ENCODE measurements at regions not wholly inside any gene's neighbourhood (a gene's known extent, or its start where the extent isn't known, plus 50 kb on each side); places are given as distances from the start of the nearest gene placed in this dataset.

DNA sequence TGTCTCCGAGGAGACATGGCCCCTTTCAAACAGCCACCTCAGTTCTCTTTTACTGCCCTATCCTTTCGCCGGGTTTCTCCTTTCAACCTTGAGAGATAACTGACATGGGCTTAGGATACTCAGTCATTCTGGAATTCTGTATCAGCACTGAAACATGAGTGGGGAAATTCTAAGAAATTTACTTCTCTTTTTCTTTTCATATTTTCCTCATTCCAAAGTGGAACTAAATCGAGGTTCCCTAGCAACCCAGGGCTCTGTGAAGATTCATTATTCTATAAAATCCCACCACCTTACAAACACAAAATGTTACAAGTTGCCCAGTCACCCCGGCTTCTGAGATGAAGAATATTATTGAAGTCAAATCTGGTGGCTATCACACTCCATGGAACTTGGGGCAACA, 319.2 kb downstream of the ENC1 start:
- ChIA-PET POLR2A (no interaction called here), CTCF (interaction anchor here in 1 of 2 donors (0.6 kb wide), 1 partner anchor 8 kb away, joined by 8 read pairs; no protein-coding TSS in a partner anchor)
- DNase-seq (no peak), ATAC-seq (replicated peaks in 1 of 4) (no peak)
- Histone ChIP-seq H3K4me1 (ENCODE audit: control insufficient read depth in 1 of 2, extremely low read depth in 1 of 2, insufficient read depth in 2 of 2, low read length in 2 of 2) (peaks cover 0 to 3% of the 10 kb centered on the region in 2 experiments), H3K36me3 (ENCODE audit: control insufficient read depth in 2 of 2, extremely low read depth in 1 of 2, insufficient read depth in 1 of 2, low read length in 1 of 2) (no peaks in the 10 kb centered on the region), H3K9me3 (no peaks in the 10 kb centered on the region), H3K27ac (ENCODE audit: low read length) (no peak overlapping the region), H3K4me3 (ENCODE audit: control insufficient read depth in 1 of 2, extremely low read depth in 1 of 2, low read length in 1 of 2) (no peak overlapping the region), H3K27me3 (replicated peaks in 1 of 2; ENCODE audit: control insufficient read depth in 2 of 2, extremely low read depth in 1 of 2, insufficient read depth in 2 of 2, low read length in 1 of 2) (peaks cover 0 to under 1% of the 10 kb centered on the region in 2 experiments)
- H3K27ac Mint-ChIP-seq, result no peak overlapping the region
- no CpG with 5 or more reads among the region's 5 CpGs for WGBS (ENCODE audit: insufficient coverage)
- peaks cover 0 to 4% (median 3%) of the 10 kb centered on the region in 3 donors for H3K4me1 Mint-ChIP-seq
- no peaks in the 10 kb centered on the region for H3K36me3 Mint-ChIP-seq
- H3K4me3 Mint-ChIP-seq, result no peak overlapping the region
- H3K27me3 Mint-ChIP-seq, result peaks cover 0 to 4% of the 10 kb centered on the region in 2 donors
- H3K9me3 Mint-ChIP-seq, result no peaks in the 10 kb centered on the region

DNA sequence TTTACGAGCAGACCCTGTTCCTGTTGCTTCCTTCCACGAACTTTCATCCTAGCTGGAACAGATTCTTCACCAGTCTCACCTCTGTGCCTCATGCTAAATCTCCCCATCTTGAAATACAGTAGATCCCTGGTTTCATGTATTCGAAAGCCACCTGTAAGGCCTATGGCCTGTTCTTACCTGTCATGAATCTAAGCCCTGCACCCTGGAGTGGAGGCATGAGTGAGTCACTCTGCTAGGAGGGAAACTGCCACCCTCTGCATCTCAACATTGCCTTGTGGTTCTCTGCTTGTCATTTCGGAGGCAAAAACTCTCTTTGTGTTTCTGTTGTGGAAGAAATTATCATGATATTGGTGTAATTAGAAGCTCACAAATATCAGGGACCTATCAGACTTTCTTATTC, 320.0 kb downstream of the ENC1 start:
- H3K27ac ChIP-seq (ENCODE audit: low read length), result no peak overlapping the region
- Mint-ChIP-seq H3K4me1 (no peaks in the 10 kb centered on the region), H3K27ac (no peak overlapping the region), H3K4me3 (no peak overlapping the region), H3K36me3 (no peaks in the 10 kb centered on the region), H3K9me3 (no peaks in the 10 kb centered on the region), H3K27me3 (peaks cover 0 to 4% of the 10 kb centered on the region in 2 donors)
- peaks cover 0 to 5% of the 10 kb centered on the region in 2 experiments for H3K27me3 ChIP-seq (replicated peaks in 1 of 2; ENCODE audit: control insufficient read depth in 2 of 2, extremely low read depth in 1 of 2, insufficient read depth in 2 of 2, low read length in 1 of 2)
- ChIA-PET POLR2A (no interaction called here), CTCF (no interaction called here)
- H3K4me3 ChIP-seq (ENCODE audit: control insufficient read depth in 1 of 2, extremely low read depth in 1 of 2, low read length in 1 of 2), result no peak overlapping the region
- ATAC-seq (replicated peaks in 1 of 4) (no peak), DNase-seq (no peak)
- WGBS (ENCODE audit: insufficient coverage), result 91% methylated on average over 2 of the region's 4 CpGs
- H3K4me1 ChIP-seq (ENCODE audit: control insufficient read depth in 1 of 2, extremely low read depth in 1 of 2, insufficient read depth in 2 of 2, low read length in 2 of 2), result no peaks in the 10 kb centered on the region
- H3K9me3 ChIP-seq, result no peaks in the 10 kb centered on the region
- no peaks in the 10 kb centered on the region for H3K36me3 ChIP-seq (ENCODE audit: control insufficient read depth in 2 of 2, extremely low read depth in 1 of 2, insufficient read depth in 1 of 2, low read length in 1 of 2)

DNA sequence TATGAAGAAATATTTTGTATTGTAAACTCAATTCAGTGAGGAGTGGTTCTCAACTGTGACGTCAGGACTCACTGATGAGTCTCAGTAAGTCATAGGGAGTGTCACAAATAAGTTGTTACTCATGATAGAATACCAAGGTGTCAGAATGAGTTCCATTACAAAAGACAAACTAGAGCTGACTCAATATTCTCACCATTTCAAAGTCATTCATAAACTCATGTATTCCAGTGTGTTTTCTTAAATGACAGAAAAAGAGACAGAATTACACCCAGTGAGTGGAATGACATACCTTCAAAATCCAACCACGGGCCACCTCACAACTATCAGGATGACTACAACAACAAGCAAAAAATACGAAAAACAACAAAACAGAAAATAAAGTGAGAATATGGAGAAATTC, 321.5 kb downstream of the ENC1 start:
- no peaks in the 10 kb centered on the region for H3K36me3 Mint-ChIP-seq
- H3K27me3 ChIP-seq (replicated peaks in 1 of 2; ENCODE audit: control insufficient read depth in 2 of 2, extremely low read depth in 1 of 2, insufficient read depth in 2 of 2, low read length in 1 of 2), result peaks cover 0 to 5% of the 10 kb centered on the region in 2 experiments

DNA sequence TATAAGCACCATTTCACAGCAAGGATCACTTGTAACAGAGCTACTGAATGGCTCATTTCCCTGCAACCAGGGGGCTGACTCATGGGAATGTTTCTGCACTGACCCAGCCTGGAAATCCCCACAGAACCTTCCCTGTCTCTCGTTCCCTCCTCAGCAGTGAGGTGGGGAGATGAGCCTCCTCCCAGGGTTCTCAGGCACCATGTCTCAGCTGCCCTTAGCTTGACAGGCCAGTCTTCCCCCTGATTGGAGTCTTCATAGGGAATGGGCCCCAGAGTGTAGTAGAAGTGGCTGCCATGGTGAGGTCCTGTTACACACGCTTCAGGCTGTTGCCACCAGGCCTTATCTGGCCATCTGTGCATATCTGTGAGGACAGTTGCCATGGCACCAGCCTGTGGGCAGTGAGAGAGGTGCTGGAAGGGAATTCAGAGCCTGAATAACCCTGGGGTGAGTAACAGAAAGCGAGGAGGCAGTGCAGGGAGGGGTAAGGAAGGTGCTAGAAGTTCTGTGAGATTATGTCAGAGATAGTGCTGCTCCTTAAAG, 324.4 kb downstream of the ENC1 start:
- Mint-ChIP-seq H3K4me1 (no peaks in the 10 kb centered on the region), H3K27me3 (peaks cover 6 to 18% of the 10 kb centered on the region in 2 donors), H3K4me3 (no peak overlapping the region), H3K36me3 (no peaks in the 10 kb centered on the region), H3K27ac (no peak overlapping the region), H3K9me3 (no peaks in the 10 kb centered on the region)
- 50% methylated on average over 1 of the region's 3 CpGs for WGBS (ENCODE audit: insufficient coverage)
- Histone ChIP-seq H3K36me3 (ENCODE audit: control insufficient read depth in 2 of 2, extremely low read depth in 1 of 2, insufficient read depth in 1 of 2, low read length in 1 of 2) (no peaks in the 10 kb centered on the region), H3K27ac (ENCODE audit: low read length) (no peak overlapping the region), H3K27me3 (replicated peaks in 1 of 2; ENCODE audit: control insufficient read depth in 2 of 2, extremely low read depth in 1 of 2, insufficient read depth in 2 of 2, low read length in 1 of 2) (peaks cover 0 to 5% of the 10 kb centered on the region in 2 experiments), H3K4me1 (ENCODE audit: control insufficient read depth in 1 of 2, extremely low read depth in 1 of 2, insufficient read depth in 2 of 2, low read length in 2 of 2) (no peaks in the 10 kb centered on the region), H3K9me3 (no peaks in the 10 kb centered on the region), H3K4me3 (ENCODE audit: control insufficient read depth in 1 of 2, extremely low read depth in 1 of 2, low read length in 1 of 2) (no peak overlapping the region)
- CTCF ChIA-PET, result no interaction called here
- DNase-seq (no peak), ATAC-seq (replicated peaks in 1 of 4) (no peak)
- POLR2A ChIA-PET, result no interaction called here

More for the DNA sequence above, 321.5 kb downstream of the ENC1 start:
- DNase-seq, result no peak
- Histone ChIP-seq H3K9me3 (no peaks in the 10 kb centered on the region), H3K4me1 (ENCODE audit: control insufficient read depth in 1 of 2, extremely low read depth in 1 of 2, insufficient read depth in 2 of 2, low read length in 2 of 2) (no peaks in the 10 kb centered on the region), H3K36me3 (ENCODE audit: control insufficient read depth in 2 of 2, extremely low read depth in 1 of 2, insufficient read depth in 1 of 2, low read length in 1 of 2) (no peaks in the 10 kb centered on the region), H3K27ac (ENCODE audit: low read length) (no peak overlapping the region), H3K4me3 (ENCODE audit: control insufficient read depth in 1 of 2, extremely low read depth in 1 of 2, low read length in 1 of 2) (no peak overlapping the region)
- no peaks in the 10 kb centered on the region for H3K9me3 Mint-ChIP-seq
- no peak overlapping the region for H3K27ac Mint-ChIP-seq
- no CpG with 5 or more reads among the region's 3 CpGs for WGBS (ENCODE audit: insufficient coverage)
- H3K4me3 Mint-ChIP-seq, result no peak overlapping the region
- ChIA-PET POLR2A (no interaction called here), CTCF (interaction anchor here in 1 of 2 donors (0.5 kb wide), 1 partner anchor 523 kb away, joined by 9 read pairs; no protein-coding TSS in a partner anchor)
- H3K27me3 Mint-ChIP-seq, result peaks cover 4 to 7% of the 10 kb centered on the region in 2 donors
- no peaks in the 10 kb centered on the region for H3K4me1 Mint-ChIP-seq
- no peak for ATAC-seq (replicated peaks in 1 of 4)

DNA sequence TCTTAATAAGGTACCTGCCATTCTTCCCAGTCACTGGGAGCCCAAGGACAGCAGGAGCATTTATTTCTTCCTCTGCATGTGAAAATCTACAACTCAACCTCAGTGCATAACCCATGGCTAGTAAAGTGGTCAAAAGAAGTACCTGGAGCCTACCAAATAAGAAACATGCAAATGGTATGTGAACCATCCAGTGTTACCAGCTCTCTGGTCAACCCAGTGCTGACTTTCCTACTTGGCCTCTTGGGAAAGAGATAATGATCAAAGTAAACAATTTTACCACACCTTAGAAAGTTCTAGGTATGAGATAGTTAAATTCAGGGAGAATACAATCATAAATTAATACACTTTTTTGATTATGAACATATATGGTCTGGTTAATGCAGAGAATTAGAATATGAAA, 325.6 kb downstream of the ENC1 start:
- no peaks in the 10 kb centered on the region for H3K4me1 Mint-ChIP-seq
- ATAC-seq (replicated peaks in 1 of 4), result no peak
- H3K27ac Mint-ChIP-seq, result no peak overlapping the region
- H3K36me3 Mint-ChIP-seq, result no peaks in the 10 kb centered on the region
- Histone ChIP-seq H3K27me3 (replicated peaks in 1 of 2; ENCODE audit: control insufficient read depth in 2 of 2, extremely low read depth in 1 of 2, insufficient read depth in 2 of 2, low read length in 1 of 2) (peaks cover 0 to 5% of the 10 kb centered on the region in 2 experiments), H3K27ac (ENCODE audit: low read length) (no peak overlapping the region), H3K9me3 (no peaks in the 10 kb centered on the region), H3K4me3 (ENCODE audit: control insufficient read depth in 1 of 2, extremely low read depth in 1 of 2, low read length in 1 of 2) (no peak overlapping the region), H3K36me3 (ENCODE audit: control insufficient read depth in 2 of 2, extremely low read depth in 1 of 2, insufficient read depth in 1 of 2, low read length in 1 of 2) (no peaks in the 10 kb centered on the region), H3K4me1 (ENCODE audit: control insufficient read depth in 1 of 2, extremely low read depth in 1 of 2, insufficient read depth in 2 of 2, low read length in 2 of 2) (no peaks in the 10 kb centered on the region)
- no peaks in the 10 kb centered on the region for H3K9me3 Mint-ChIP-seq
- peaks cover 4 to 18% of the 10 kb centered on the region in 2 donors for H3K27me3 Mint-ChIP-seq
- H3K4me3 Mint-ChIP-seq, result no peak overlapping the region
- DNase-seq, result no peak
- CTCF ChIA-PET, result no interaction called here
- POLR2A ChIA-PET, result no interaction called here

DNA sequence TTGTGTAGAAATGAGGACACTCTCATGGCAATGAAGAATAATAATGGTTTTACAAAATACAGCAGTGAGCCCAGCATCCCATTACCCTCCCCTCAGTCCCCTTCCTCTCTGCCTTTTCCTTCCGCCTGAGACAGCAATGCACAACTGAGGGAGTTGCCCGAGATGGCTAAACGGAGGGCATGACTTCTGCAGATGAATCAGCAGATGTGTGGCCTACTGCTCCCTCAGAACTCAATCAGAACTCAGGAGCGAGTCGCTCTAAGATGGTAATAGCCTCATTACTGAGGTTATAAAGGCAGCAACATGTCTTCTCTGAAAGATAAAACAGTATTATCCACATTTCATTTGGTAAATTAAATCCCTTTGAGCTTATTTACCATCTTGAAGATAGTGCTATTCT, 326.6 kb downstream of the ENC1 start:
- 89% methylated on average over 5 of the region's 5 CpGs for WGBS (ENCODE audit: insufficient coverage)
- no peak overlapping the region for H3K27ac ChIP-seq (ENCODE audit: low read length)
- Mint-ChIP-seq H3K27ac (no peak overlapping the region), H3K36me3 (no peaks in the 10 kb centered on the region), H3K4me1 (no peaks in the 10 kb centered on the region), H3K27me3 (peaks cover 4 to 24% of the 10 kb centered on the region in 2 donors), H3K4me3 (no peak overlapping the region), H3K9me3 (no peaks in the 10 kb centered on the region)
- no peaks in the 10 kb centered on the region for H3K4me1 ChIP-seq (ENCODE audit: control insufficient read depth in 1 of 2, extremely low read depth in 1 of 2, insufficient read depth in 2 of 2, low read length in 2 of 2)
- H3K9me3 ChIP-seq, result no peaks in the 10 kb centered on the region
- no peaks in the 10 kb centered on the region for H3K36me3 ChIP-seq (ENCODE audit: control insufficient read depth in 2 of 2, extremely low read depth in 1 of 2, insufficient read depth in 1 of 2, low read length in 1 of 2)
- ChIA-PET CTCF (no interaction called here), POLR2A (no interaction called here)
- H3K27me3 ChIP-seq (replicated peaks in 1 of 2; ENCODE audit: control insufficient read depth in 2 of 2, extremely low read depth in 1 of 2, insufficient read depth in 2 of 2, low read length in 1 of 2), result peaks cover 0 to 5% of the 10 kb centered on the region in 2 experiments
- DNase-seq (no peak), ATAC-seq (replicated peaks in 1 of 4) (no peak)
- H3K4me3 ChIP-seq (ENCODE audit: control insufficient read depth in 1 of 2, extremely low read depth in 1 of 2, low read length in 1 of 2), result no peak overlapping the region

DNA sequence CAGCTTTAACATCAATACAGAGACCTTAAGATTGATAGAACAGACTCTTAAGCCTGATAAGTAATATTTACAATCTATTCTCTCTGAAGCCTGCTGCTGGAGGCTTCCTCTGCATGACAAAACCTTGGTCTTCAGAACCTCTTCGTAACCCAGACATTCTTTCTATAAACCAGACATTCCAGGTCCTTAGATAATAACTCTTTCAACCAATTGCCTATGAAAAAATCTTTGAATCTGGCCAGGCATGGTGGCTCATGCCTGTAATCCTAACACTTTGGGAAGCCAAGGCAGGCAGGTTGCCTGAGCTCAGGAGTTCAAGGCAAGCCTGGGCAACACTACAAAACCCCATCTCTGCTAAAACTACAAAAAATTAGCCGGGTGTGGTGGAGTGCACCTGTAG, 327.8 kb downstream of the ENC1 start:
- Mint-ChIP-seq H3K27ac (no peak overlapping the region), H3K4me3 (no peak overlapping the region), H3K36me3 (no peaks in the 10 kb centered on the region), H3K27me3 (peaks cover 4 to 24% of the 10 kb centered on the region in 2 donors), H3K9me3 (no peaks in the 10 kb centered on the region), H3K4me1 (no peaks in the 10 kb centered on the region)
- ChIA-PET CTCF (no interaction called here), POLR2A (no interaction called here)
- H3K36me3 ChIP-seq (ENCODE audit: control insufficient read depth in 2 of 2, extremely low read depth in 1 of 2, insufficient read depth in 1 of 2, low read length in 1 of 2), result no peaks in the 10 kb centered on the region
- DNase-seq (no peak), ATAC-seq (replicated peaks in 1 of 4) (no peak)
- H3K4me3 ChIP-seq (ENCODE audit: control insufficient read depth in 1 of 2, extremely low read depth in 1 of 2, low read length in 1 of 2), result no peak overlapping the region
- no peaks in the 10 kb centered on the region for H3K4me1 ChIP-seq (ENCODE audit: control insufficient read depth in 1 of 2, extremely low read depth in 1 of 2, insufficient read depth in 2 of 2, low read length in 2 of 2)
- peaks cover 0 to 5% of the 10 kb centered on the region in 2 experiments for H3K27me3 ChIP-seq (replicated peaks in 1 of 2; ENCODE audit: control insufficient read depth in 2 of 2, extremely low read depth in 1 of 2, insufficient read depth in 2 of 2, low read length in 1 of 2)
- H3K9me3 ChIP-seq, result no peaks in the 10 kb centered on the region
- WGBS (ENCODE audit: insufficient coverage), result 86% methylated on average over 1 of the region's 2 CpGs
- no peak overlapping the region for H3K27ac ChIP-seq (ENCODE audit: low read length)

Measured in T-cell (primary cell).